Adrenal gland (tissue), 9 donors: ENCODE measurements at regions not wholly inside any gene's neighbourhood (a gene's known extent, or its start where the extent isn't known, plus 50 kb on each side); places are given as distances from the start of the nearest gene placed in this dataset.
A peak's percentile ranks its signal among the peaks of the same experiment; 100 is the strongest.

Experiments
- DNase-seq, 7 donors: peaks; one replicate each; pipeline ENCODE4 v3.0.0-alpha.2; 2019 to 2020
- H3K27ac ChIP-seq, 5 donors: fragments of 200-600 bp; sonication (generic) in 4 of 5; 1 replicate in 3 of 5; 2 replicates in 2 of 5; pipeline versions ENCODE4 v1.5.1 to v1.8.0; 2016 to 2020; ENCODE audit warnings: mild to moderate bottlenecking in 1 of 5
- H3K27me3 ChIP-seq: fragments of 200-600 bp; 2 replicates; pipeline ENCODE4 v1.8.0; 2021
- H3K36me3 ChIP-seq, 2 donors: fragments of 200-600 bp; replicated peaks in 1 of 2; 1 replicate in 1 of 2; 2 replicates in 1 of 2; pipeline versions ENCODE4 v1.5.1 to v1.8.0; 2018 to 2022
- H3K4me1 ChIP-seq, 2 donors: fragments of 200-600 bp; replicated peaks in 1 of 2; 1 replicate in 1 of 2; 2 replicates in 1 of 2; pipeline versions ENCODE4 v1.5.1 to v1.8.0; 2018 to 2021
- H3K4me3 ChIP-seq, 4 donors: fragments of 200-600 bp; sonication (generic) in 3 of 4; one replicate each; pipeline ENCODE4 v1.5.1; 2016 to 2018
- H3K9me3 ChIP-seq, 3 donors: fragments of 200-600 bp; sonication (generic) in 1 of 3; replicated peaks in 1 of 3; 1 replicate in 2 of 3; 2 replicates in 1 of 3; pipeline versions ENCODE4 v1.5.1 to v1.8.0; 2016 to 2021
- POLR2A ChIP-seq, 2 donors: fragments of 450-650 bp; IDR thresholded peaks; one replicate each; pipeline ENCODE4 v1.6.1; 2017; ENCODE audit warnings: antibody characterized with exemption in 2 of 2, mild to moderate bottlenecking in 2 of 2, moderate library complexity in 1 of 2
- WGBS, 4 donors: extraction: QIAGEN DNeasy Blood & Tissue Kit in 2 of 4; methylation state at CpG; one replicate each; pipeline versions ENCODE4 v1.1.5 to v1.1.7; 2013 to 2017; 5-methylcytosine and 5-hydroxymethylcytosine counted together
- intact Hi-C, 2 donors: fragments of 100-400 bp; cut with DNase I; formaldehyde crosslinking; loops; one replicate each; pipeline versions ENCODE4 v1.14.1 to v1.15.0; 2022 to 2023
- TF ChIP-seq, protein P1 (sequence below), 6 experiments: fragments of 450-650 bp in 4 of 6; fragments of 200-600 bp in 2 of 6; sonication (generic) in 1 of 6; IDR thresholded peaks; 1 replicate in 5 of 6; 2 replicates in 1 of 6; pipeline versions ENCODE4 v1.5.1 to v1.8.0; 2016 to 2021; ENCODE audit warnings: antibody characterized with exemption in 6 of 6, mild to moderate bottlenecking in 2 of 6, moderate library complexity in 1 of 6
- donor health status: healthy with polysubstance abuse.
- donor health status: Bipolar disorder and iron deficiency.
- donor health status: DM: yes; HTN: yes; CAD: no.
- donor health status: DM: no; HTN: no; CAD: no.
- donor health status: DM: no; HTN: no; CAD: no.

DNA sequence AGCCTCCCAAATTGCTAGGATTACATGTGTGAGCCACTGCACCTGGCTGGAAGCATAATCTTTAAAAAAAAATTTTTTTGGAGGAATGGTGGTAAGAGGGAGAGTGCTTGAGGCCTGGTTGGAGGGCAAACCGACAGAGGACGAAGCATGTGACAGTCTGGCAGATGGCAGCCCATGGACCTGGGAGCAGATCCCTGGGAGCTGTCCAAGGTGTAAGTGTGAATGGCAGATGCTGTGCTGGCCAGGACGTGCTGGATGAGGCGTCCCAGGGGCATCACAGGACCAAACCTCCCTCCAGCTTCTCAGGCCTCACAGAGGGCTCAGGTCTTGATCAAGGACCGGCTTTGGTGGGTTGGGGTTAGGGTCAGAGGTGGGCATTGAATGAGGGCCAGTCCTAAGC lies 128.4 kb upstream of the NCOR2 start:
- H3K27ac ChIP-seq: no peak overlapping the region
- H3K27me3 ChIP-seq: no peaks in the 10 kb centered on the region
- H3K36me3 ChIP-seq: no peaks in the 10 kb centered on the region
- peak in 1 of 7 donors; percentile 32 for DNase-seq
- H3K9me3 ChIP-seq: peaks cover 0 to 8% (median 0%) of the 10 kb centered on the region in 3 donors
- peaks cover 0 to 9% of the 10 kb centered on the region in 2 donors for H3K4me1 ChIP-seq
- H3K4me3 ChIP-seq: no peak overlapping the region
- intact Hi-C loops: no loop called here
- no peak for TF ChIP-seq POLR2A (IDR thresholded peaks at IDR 0.05)
- TF ChIP-seq, protein P1, sequence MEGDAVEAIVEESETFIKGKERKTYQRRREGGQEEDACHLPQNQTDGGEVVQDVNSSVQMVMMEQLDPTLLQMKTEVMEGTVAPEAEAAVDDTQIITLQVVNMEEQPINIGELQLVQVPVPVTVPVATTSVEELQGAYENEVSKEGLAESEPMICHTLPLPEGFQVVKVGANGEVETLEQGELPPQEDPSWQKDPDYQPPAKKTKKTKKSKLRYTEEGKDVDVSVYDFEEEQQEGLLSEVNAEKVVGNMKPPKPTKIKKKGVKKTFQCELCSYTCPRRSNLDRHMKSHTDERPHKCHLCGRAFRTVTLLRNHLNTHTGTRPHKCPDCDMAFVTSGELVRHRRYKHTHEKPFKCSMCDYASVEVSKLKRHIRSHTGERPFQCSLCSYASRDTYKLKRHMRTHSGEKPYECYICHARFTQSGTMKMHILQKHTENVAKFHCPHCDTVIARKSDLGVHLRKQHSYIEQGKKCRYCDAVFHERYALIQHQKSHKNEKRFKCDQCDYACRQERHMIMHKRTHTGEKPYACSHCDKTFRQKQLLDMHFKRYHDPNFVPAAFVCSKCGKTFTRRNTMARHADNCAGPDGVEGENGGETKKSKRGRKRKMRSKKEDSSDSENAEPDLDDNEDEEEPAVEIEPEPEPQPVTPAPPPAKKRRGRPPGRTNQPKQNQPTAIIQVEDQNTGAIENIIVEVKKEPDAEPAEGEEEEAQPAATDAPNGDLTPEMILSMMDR (IDR thresholded peaks at IDR 0.05): no peak
- 63 to 78% (median 69%) methylated on average over 5 of the region's 5 CpGs for WGBS, 4 donors

DNA sequence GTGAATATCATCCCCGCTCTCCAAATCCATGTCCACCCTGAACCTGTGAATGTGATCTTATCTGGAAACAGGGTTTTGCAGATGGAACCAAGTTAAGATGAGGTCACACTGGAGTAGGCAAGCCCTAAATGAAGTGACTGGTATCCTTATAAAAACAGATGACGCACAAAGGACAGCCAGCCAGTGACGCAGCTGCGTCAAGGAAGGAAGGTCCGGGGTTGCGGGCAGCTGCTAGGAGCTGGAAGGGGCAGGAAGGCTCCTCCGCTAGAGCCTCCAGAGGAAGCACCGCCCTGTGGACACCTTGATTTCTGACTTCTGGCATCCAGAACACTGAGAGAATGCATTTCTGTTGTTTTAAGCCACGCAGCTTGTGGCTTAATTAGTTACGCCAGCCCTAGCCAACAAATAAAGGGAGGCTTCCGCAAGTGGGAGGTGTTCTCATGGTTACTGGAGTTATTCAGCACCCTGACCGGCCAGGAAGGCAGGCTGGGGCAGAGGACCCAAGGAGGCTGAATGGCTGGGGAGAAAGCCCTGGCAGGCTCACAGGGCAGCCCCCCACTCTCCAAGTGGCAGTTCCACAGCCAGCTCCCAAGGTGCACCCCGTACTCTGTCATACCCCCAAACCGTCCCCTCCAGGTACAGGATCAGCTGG lies 127.6 kb upstream of the NCOR2 start:
- TF ChIP-seq, protein P1 (IDR thresholded peaks at IDR 0.05): no peak
- no peak for TF ChIP-seq POLR2A (IDR thresholded peaks at IDR 0.05)
- intact Hi-C loops: no loop called here
- H3K4me3 ChIP-seq: no peak overlapping the region
- DNase-seq: peak in 1 of 7 donors; percentile 32
- WGBS, 4 donors: 78 to 82% (median 80%) methylated on average over 14 of the region's 14 CpGs
- no peaks in the 10 kb centered on the region for H3K27me3 ChIP-seq
- H3K4me1 ChIP-seq: peaks cover 0 to 6% of the 10 kb centered on the region in 2 donors
- H3K9me3 ChIP-seq: peaks cover 0 to 8% (median 0%) of the 10 kb centered on the region in 3 donors
- peak overlapping the region in 1 of 5 donors; percentile 55 for H3K27ac ChIP-seq
- H3K36me3 ChIP-seq: no peaks in the 10 kb centered on the region

DNA sequence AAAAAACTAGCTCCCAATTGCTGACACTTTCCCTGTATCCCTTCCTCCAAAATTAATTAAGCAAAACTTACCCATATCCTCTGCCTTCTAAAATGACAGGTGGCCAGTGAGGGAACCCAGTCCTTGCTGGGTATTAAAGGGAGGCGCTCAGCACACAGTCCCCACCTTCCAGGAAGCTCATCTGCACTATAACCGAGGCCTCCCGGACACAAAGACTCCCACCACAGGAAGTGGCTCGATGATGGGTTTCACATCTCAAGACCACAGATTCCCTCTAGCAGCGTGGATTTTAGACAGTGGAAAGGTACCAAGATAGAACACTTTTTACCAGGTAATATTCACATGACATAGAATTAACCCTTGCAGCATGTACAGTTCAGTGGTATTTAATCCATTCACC lies 126.8 kb upstream of the NCOR2 start:
- Histone ChIP-seq H3K4me3 (no peak overlapping the region), H3K36me3 (no peaks in the 10 kb centered on the region), H3K4me1 (peaks cover 0 to 6% of the 10 kb centered on the region in 2 donors), H3K9me3 (peaks cover 0 to 8% (median 0%) of the 10 kb centered on the region in 3 donors), H3K27me3 (no peaks in the 10 kb centered on the region), H3K27ac (peak overlapping the region in 1 of 5 donors; percentile 55)
- WGBS, 4 donors: 38 to 74% (median 63%) methylated on average over 5 of the region's 5 CpGs
- no peak for DNase-seq
- intact Hi-C loops: no loop called here
- TF ChIP-seq, protein P1 (IDR thresholded peaks at IDR 0.05): no peak
- no peak for TF ChIP-seq POLR2A (IDR thresholded peaks at IDR 0.05)

DNA sequence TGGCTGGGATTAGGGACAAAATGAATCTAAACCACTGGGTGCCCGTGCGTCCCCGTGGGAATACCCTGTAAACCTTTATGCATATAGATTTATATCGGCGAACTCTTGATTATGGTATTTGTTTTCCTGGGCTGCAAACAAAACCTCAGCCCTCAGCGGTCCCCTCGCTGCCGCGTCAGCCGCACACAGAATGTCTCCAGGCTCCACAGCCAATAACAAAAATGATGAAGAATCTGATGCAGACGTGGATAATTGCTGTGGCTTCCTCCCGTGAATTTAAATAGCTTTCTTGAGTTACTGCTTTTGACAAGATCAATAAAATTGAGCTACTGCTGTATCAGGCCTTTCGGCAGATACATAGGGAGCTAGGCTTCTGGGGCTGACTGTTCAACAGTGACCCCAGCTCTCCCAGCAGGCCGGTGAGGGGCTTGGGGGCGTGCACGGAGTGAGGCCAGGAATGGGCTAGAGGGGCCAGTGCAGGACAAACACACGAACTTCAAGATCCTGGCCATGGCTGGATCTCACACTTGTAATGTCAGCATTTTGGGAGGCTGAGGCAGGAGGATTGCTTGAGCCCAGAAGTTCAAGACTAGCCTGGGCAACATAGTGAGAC lies 125.8 kb upstream of the NCOR2 start:
- no peak for TF ChIP-seq POLR2A (IDR thresholded peaks at IDR 0.05)
- TF ChIP-seq, protein P1 (IDR thresholded peaks at IDR 0.05): no peak
- no peaks in the 10 kb centered on the region for H3K36me3 ChIP-seq
- H3K27ac ChIP-seq: no peak overlapping the region
- H3K27me3 ChIP-seq: no peaks in the 10 kb centered on the region
- DNase-seq: no peak
- H3K4me3 ChIP-seq: no peak overlapping the region
- WGBS, 4 donors: 76 to 85% (median 80%) methylated on average over 16 to 17 of the region's 17 CpGs
- H3K9me3 ChIP-seq: peaks cover 0 to 8% (median 0%) of the 10 kb centered on the region in 3 donors
- intact Hi-C loops: no loop called here
- peaks cover 0 to 12% of the 10 kb centered on the region in 2 donors for H3K4me1 ChIP-seq
